Natural killer cell (primary cell): ENCODE measurements at regions not wholly inside any gene's neighbourhood (a gene's known extent, or its start where the extent isn't known, plus 50 kb on each side); places are given as distances from the start of the nearest gene placed in this dataset.

Experiments
- ATAC-seq, 3 donors: fragments of 150-1000 bp in 2 of 3; fragments of 200-7000 bp in 1 of 3; cut with Tn5 transposase; 1 replicate in 1 of 3; 2 replicates in 2 of 3; pipeline ENCODE4 v1.10.0; 2021; ENCODE audit warnings: mild to moderate bottlenecking in 2 of 3, moderate library complexity in 2 of 3
- DNase-seq, 2 donors: peaks; one replicate each; pipeline versions ENCODE4 v3.0.0 to v3.0.0-alpha.2; 2013 to 2021; ENCODE audit warnings: mixed read lengths in 1 of 2
- H3K27ac ChIP-seq: one replicate; pipeline ENCODE4 v1.5.1; 2013; ENCODE audit warnings: mild to moderate bottlenecking, low read length
- H3K27me3 ChIP-seq: one replicate; pipeline ENCODE4 v1.6.1; 2013; ENCODE audit warnings: low read length; ENCODE audit not compliant: control insufficient read depth, insufficient read depth
- H3K36me3 ChIP-seq: one replicate; pipeline ENCODE4 v1.6.1; 2013; ENCODE audit warnings: low read length; ENCODE audit not compliant: control insufficient read depth, insufficient read depth
- H3K4me1 ChIP-seq: one replicate; pipeline ENCODE4 v1.6.1; 2013; ENCODE audit warnings: low read length; ENCODE audit not compliant: control insufficient read depth, insufficient read depth
- H3K4me3 ChIP-seq: one replicate; pipeline ENCODE4 v1.5.1; 2013; ENCODE audit warnings: low read length
- H3K9me3 ChIP-seq: one replicate; pipeline ENCODE4 v1.6.1; 2013; ENCODE audit warnings: low read length; ENCODE audit not compliant: control insufficient read depth, insufficient read depth
- H3K27ac Mint-ChIP-seq, 2 donors: one replicate each; pipeline ENCODE4 v1.8.0; 2022; ENCODE audit warnings: mild to moderate bottlenecking in 2 of 2, mixed read lengths in 2 of 2, moderate library complexity in 1 of 2
- H3K27me3 Mint-ChIP-seq, 2 donors: one replicate each; pipeline ENCODE4 v1.8.0; 2022; ENCODE audit warnings: low read depth in 2 of 2, mixed read lengths in 2 of 2
- H3K36me3 Mint-ChIP-seq: one replicate; pipeline ENCODE4 v1.8.0; 2022; ENCODE audit warnings: mixed read lengths
- H3K4me1 Mint-ChIP-seq, 2 donors: one replicate each; pipeline ENCODE4 v1.8.0; 2022; ENCODE audit warnings: mixed read lengths in 2 of 2
- H3K4me3 Mint-ChIP-seq: one replicate; pipeline ENCODE4 v1.8.0; 2022; ENCODE audit warnings: mild to moderate bottlenecking, moderate library complexity, mixed read lengths
- H3K9me3 Mint-ChIP-seq, 2 donors: one replicate each; pipeline ENCODE4 v1.8.0; 2022; ENCODE audit warnings: mixed read lengths in 2 of 2
- WGBS: methylation state at CpG from one replicate; pipeline ENCODE4 v1.1.7; 2013; ENCODE audit warnings: missing lambda C conversion rate; ENCODE audit not compliant: insufficient coverage; 5-methylcytosine and 5-hydroxymethylcytosine counted together
- intact Hi-C: fragments of 100-400 bp; cut with micrococcal nuclease; formaldehyde crosslinking; loops from one replicate; pipeline ENCODE4 v1.14.2; 2022
- TF ChIP-seq, protein P1 (sequence below): fragments of 200-600 bp; IDR thresholded peaks from one replicate; pipeline ENCODE4 v1.8.0; 2022; ENCODE audit warnings: antibody characterized with exemption

DNA sequence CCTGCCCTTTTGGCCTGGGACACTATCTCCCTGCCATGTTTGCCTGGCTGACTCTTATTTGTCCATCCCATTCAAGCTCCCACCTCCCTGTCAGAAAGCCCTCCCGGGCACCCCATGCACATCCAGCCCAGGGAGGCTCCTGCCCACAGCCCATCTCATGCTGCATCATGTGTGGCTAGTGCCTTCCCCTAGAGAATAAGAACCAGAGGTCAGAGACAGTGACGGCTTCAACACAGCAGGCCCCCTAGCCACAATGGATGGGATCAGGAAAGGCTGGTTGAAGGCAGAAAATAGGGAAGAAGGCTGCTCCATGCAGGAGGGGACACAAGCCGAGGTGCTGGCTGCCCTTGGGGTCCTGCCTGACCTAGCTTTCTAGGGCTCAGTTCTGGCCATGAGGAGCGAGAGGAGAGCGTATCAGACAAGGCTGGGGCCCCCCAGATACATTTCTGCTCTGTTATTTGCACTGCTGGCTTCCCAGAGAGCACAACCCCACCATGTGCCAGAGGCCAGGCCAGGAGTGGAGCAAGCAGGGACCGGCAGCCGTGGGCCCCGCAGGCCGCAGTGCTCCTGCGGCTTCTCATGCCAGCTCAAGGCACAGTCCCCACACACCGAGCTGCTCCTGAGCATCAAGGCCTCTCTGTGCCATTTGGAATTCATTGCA lies 161.1 kb upstream of the ZMIZ1 start:
- H3K27me3 Mint-ChIP-seq, result peaks cover 0 to 2% of the 10 kb centered on the region in 2 donors
- intact Hi-C loops, result no loop called here
- H3K9me3 ChIP-seq, result no peaks in the 10 kb centered on the region
- no peak overlapping the region for H3K4me3 ChIP-seq
- WGBS, result 89% methylated on average over 11 of the region's 11 CpGs
- H3K9me3 Mint-ChIP-seq, result no peaks in the 10 kb centered on the region
- no peak overlapping the region for H3K27ac ChIP-seq
- no peaks in the 10 kb centered on the region for H3K36me3 Mint-ChIP-seq
- H3K4me3 Mint-ChIP-seq, result no peak overlapping the region
- ATAC-seq (no peak), DNase-seq (no peak)
- H3K27ac Mint-ChIP-seq, result no peak overlapping the region
- no peaks in the 10 kb centered on the region for H3K4me1 Mint-ChIP-seq
- TF ChIP-seq, protein P1, sequence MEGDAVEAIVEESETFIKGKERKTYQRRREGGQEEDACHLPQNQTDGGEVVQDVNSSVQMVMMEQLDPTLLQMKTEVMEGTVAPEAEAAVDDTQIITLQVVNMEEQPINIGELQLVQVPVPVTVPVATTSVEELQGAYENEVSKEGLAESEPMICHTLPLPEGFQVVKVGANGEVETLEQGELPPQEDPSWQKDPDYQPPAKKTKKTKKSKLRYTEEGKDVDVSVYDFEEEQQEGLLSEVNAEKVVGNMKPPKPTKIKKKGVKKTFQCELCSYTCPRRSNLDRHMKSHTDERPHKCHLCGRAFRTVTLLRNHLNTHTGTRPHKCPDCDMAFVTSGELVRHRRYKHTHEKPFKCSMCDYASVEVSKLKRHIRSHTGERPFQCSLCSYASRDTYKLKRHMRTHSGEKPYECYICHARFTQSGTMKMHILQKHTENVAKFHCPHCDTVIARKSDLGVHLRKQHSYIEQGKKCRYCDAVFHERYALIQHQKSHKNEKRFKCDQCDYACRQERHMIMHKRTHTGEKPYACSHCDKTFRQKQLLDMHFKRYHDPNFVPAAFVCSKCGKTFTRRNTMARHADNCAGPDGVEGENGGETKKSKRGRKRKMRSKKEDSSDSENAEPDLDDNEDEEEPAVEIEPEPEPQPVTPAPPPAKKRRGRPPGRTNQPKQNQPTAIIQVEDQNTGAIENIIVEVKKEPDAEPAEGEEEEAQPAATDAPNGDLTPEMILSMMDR, result no peak
- H3K36me3 ChIP-seq, result no peaks in the 10 kb centered on the region
- no peaks in the 10 kb centered on the region for H3K27me3 ChIP-seq
- H3K4me1 ChIP-seq, result no peaks in the 10 kb centered on the region

DNA sequence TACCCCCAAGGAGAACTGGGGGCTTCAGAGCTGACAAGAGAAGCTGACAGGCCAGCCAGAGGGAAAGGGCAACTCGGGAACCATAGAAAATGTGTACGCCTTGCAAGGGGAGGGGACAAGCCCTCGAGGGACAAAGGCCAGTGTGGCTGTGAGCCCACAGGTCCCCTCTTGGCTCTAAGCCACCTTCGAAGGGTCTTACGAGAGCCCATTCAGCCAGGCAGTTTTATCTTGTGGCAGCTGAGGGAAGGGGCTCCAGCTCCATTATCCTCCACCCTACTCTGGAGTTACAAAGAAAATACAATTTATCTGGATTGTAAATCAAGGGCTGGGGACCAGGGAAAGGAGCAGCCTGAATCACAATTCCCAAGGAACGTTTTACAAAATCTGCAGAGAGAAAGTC lies 159.5 kb upstream of the ZMIZ1 start:
- no peaks in the 10 kb centered on the region for H3K36me3 Mint-ChIP-seq
- no peaks in the 10 kb centered on the region for H3K9me3 ChIP-seq
- no peak for ATAC-seq
- H3K9me3 Mint-ChIP-seq, result no peaks in the 10 kb centered on the region
- H3K27me3 ChIP-seq, result no peaks in the 10 kb centered on the region
- DNase-seq, result no peak
- H3K4me3 Mint-ChIP-seq, result no peak overlapping the region
- TF ChIP-seq, protein P1, result no peak
- H3K36me3 ChIP-seq, result no peaks in the 10 kb centered on the region
- no peaks in the 10 kb centered on the region for H3K4me1 Mint-ChIP-seq
- H3K27me3 Mint-ChIP-seq, result peaks cover 0 to 3% of the 10 kb centered on the region in 2 donors
- no peaks in the 10 kb centered on the region for H3K4me1 ChIP-seq
- intact Hi-C loops, result no loop called here
- H3K27ac ChIP-seq, result no peak overlapping the region
- no peak overlapping the region for H3K27ac Mint-ChIP-seq
- WGBS, result 79% methylated on average over 6 of the region's 6 CpGs
- H3K4me3 ChIP-seq, result no peak overlapping the region

DNA sequence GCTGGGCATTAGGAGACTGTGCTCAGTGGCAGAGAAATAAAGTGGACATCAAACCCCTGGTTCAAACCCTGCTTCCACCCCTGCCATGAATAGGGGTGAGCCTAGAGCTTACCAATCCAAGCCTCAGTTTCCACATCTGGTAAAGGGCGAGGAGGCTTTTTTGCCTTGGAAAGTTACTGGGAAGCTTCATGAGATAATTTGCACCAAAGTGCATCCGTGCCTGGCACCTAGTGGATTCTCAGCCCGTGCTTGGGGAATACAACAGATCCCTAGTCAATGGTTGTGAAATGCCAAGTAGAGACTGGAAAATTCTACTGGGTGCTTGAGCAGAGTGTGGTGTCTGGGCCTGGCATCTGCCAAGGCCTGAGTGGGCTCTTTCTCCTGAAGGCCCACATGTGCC lies 158.7 kb upstream of the ZMIZ1 start:
- H3K4me3 ChIP-seq, result no peak overlapping the region
- no peaks in the 10 kb centered on the region for H3K9me3 Mint-ChIP-seq
- H3K36me3 Mint-ChIP-seq, result no peaks in the 10 kb centered on the region
- no peak overlapping the region for H3K4me3 Mint-ChIP-seq
- intact Hi-C loops, result no loop called here
- H3K9me3 ChIP-seq, result no peaks in the 10 kb centered on the region
- H3K4me1 ChIP-seq, result no peaks in the 10 kb centered on the region
- no peak overlapping the region for H3K27ac Mint-ChIP-seq
- no peaks in the 10 kb centered on the region for H3K36me3 ChIP-seq
- TF ChIP-seq, protein P1, result no peak
- H3K4me1 Mint-ChIP-seq, result no peaks in the 10 kb centered on the region
- 84% methylated on average over 3 of the region's 3 CpGs for WGBS
- no peak for ATAC-seq
- H3K27me3 Mint-ChIP-seq, result peaks cover 0 to 3% of the 10 kb centered on the region in 2 donors
- no peaks in the 10 kb centered on the region for H3K27me3 ChIP-seq
- H3K27ac ChIP-seq, result no peak overlapping the region
- no peak for DNase-seq

DNA sequence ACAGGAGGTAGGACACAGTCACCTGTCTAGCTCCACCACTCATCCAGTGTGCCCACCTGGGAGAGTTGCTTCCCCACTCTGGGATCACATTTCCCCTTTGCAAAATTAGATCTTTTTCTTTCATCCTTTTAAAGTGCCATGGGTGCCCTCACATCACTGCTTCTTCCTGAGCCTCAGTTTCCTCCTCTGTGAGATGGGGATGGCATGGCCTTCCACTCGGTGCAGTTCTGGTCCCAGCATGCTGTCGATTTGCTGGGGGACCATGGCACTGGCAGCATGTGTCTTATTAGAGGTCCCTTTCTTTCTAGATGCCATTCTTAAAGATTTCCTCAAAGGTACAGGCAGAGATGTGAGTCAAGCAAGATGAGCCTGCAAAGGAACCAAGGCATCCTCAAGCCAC lies 158.3 kb upstream of the ZMIZ1 start:
- H3K27me3 Mint-ChIP-seq, result peaks cover 0 to 3% of the 10 kb centered on the region in 2 donors

More for the DNA sequence above, 158.3 kb upstream of the ZMIZ1 start:
- no peak for ATAC-seq
- H3K9me3 ChIP-seq, result no peaks in the 10 kb centered on the region
- no peak overlapping the region for H3K4me3 Mint-ChIP-seq
- no peaks in the 10 kb centered on the region for H3K36me3 Mint-ChIP-seq
- no peak overlapping the region for H3K27ac Mint-ChIP-seq
- H3K36me3 ChIP-seq, result no peaks in the 10 kb centered on the region
- H3K4me1 Mint-ChIP-seq, result no peaks in the 10 kb centered on the region
- no peak for DNase-seq
- H3K27me3 ChIP-seq, result no peaks in the 10 kb centered on the region
- H3K27ac ChIP-seq, result no peak overlapping the region
- intact Hi-C loops, result no loop called here
- no peak overlapping the region for H3K4me3 ChIP-seq
- H3K9me3 Mint-ChIP-seq, result no peaks in the 10 kb centered on the region
- TF ChIP-seq, protein P1, result no peak
- no peaks in the 10 kb centered on the region for H3K4me1 ChIP-seq
- 100% methylated on average over 2 of the region's 2 CpGs for WGBS
